OCI-LY3 (cell line): ENCODE measurements at regions not wholly inside any gene's neighbourhood (a gene's known extent, or its start where the extent isn't known, plus 50 kb on each side); places are given as distances from the start of the nearest gene placed in this dataset.

Experiments used
- EZH2phosphoT487 ChIP-seq: fragments of 200-600 bp; shearing (Covaris generic); IDR thresholded peaks from 2 replicates; pipeline ENCODE4 v1.6.1; 2018; ENCODE audit warnings: antibody characterized with exemption, mixed run types, low read depth
- TF ChIP-seq, protein P1 (sequence below): fragments of 200-600, 300-600 bp; sonication (generic); IDR thresholded peaks from 2 replicates; pipeline ENCODE4 v1.5.1; 2014; ENCODE audit warnings: antibody characterized with exemption, low read length, low read depth

DNA sequence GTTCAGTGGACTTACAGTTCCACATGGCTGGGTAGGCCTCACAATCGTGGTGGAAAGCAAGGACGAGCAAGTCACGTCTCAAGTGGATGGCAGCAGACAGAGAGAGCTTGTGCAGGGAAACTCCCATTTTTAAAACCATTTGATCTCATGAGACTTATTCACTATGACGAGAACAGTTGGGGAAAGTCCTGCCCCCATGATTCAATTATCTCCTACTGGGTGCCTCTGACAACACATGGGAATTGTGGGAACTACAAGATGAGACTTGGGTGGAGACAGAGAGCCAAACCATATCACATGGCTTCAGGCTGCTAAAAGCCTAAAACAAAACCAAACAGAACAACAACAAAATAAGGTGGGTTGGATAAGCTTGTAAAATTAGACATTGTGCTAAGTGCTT, 194.4 kb upstream of the CPEB2 start:
- TF ChIP-seq, protein P1, sequence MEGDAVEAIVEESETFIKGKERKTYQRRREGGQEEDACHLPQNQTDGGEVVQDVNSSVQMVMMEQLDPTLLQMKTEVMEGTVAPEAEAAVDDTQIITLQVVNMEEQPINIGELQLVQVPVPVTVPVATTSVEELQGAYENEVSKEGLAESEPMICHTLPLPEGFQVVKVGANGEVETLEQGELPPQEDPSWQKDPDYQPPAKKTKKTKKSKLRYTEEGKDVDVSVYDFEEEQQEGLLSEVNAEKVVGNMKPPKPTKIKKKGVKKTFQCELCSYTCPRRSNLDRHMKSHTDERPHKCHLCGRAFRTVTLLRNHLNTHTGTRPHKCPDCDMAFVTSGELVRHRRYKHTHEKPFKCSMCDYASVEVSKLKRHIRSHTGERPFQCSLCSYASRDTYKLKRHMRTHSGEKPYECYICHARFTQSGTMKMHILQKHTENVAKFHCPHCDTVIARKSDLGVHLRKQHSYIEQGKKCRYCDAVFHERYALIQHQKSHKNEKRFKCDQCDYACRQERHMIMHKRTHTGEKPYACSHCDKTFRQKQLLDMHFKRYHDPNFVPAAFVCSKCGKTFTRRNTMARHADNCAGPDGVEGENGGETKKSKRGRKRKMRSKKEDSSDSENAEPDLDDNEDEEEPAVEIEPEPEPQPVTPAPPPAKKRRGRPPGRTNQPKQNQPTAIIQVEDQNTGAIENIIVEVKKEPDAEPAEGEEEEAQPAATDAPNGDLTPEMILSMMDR: no peak
- TF ChIP-seq EZH2phosphoT487: no peak
